A549 (cell line): ENCODE measurements at regions not wholly inside any gene's neighbourhood (a gene's known extent, or its start where the extent isn't known, plus 50 kb on each side); places are given as distances from the start of the nearest gene placed in this dataset.

ENCODE experiments used
- ATAC-seq, 2 experiments: fragments of 200-7000 bp in 1 of 2; fragments of >200 bp in 1 of 2; cut with Nextera tagmentation in 1 of 2; cut with Tn5 transposase in 1 of 2; 3 replicates each; pipeline versions ENCODE4 v1.8.0 to v1.9.1; 2018 to 2020; ENCODE audit warnings: mild to moderate bottlenecking in 1 of 2, moderate library complexity in 1 of 2
- CTCF ChIA-PET: fragments of 300-600 bp; sonication (Branson Sonifier 250); formaldehyde crosslinking; extraction: SDS; loops from one replicate; lab custom pipeline; 2021; ENCODE audit warnings: antibody characterized with exemption, inconsistent platforms; lab: Yijun Ruan, JAX
- POLR2A ChIA-PET: fragments of 350-600 bp; formaldehyde crosslinking; extraction: SDS; loops from one replicate; lab custom pipeline; 2021; ENCODE audit warnings: antibody characterized with exemption, inconsistent platforms; lab: Yijun Ruan, JAX
- DNase-seq, 2 experiments: peaks; one replicate each; pipeline versions ENCODE4 v3.0.0 to v3.0.0-alpha.2; 2011 to 2016; ENCODE audit warnings: low read depth in 1 of 2, low spot score in 1 of 2
- FAIRE-seq: peaks from 2 replicates; lab custom pipeline; 2011; peaks lifted over from hg19 to GRCh38; lab: Jason Lieb, UNC
- H3K27ac ChIP-seq, 2 experiments: fragments of >200 bp; sonication (Bioruptor Twin); formaldehyde crosslinking; 3 replicates each; pipeline ENCODE4 v1.5.1; 2016 to 2017
- H3K4me1 ChIP-seq: fragments of >200 bp; sonication (Bioruptor Twin); formaldehyde crosslinking; 3 replicates; pipeline ENCODE4 v1.6.1; 2016
- H3K4me2 ChIP-seq: fragments of >200 bp; sonication (Bioruptor Twin); formaldehyde crosslinking; 3 replicates; pipeline ENCODE4 v1.6.1; 2016
- H3K4me3 ChIP-seq: fragments of >200 bp; sonication (Bioruptor Twin); formaldehyde crosslinking; 3 replicates; pipeline ENCODE4 v1.5.1; 2016
- H3K9me3 ChIP-seq: fragments of >200 bp; sonication (Bioruptor Twin); formaldehyde crosslinking; 3 replicates; pipeline ENCODE4 v1.6.1; 2016
- ATOH8 ChIP-seq: fragments of 250-450 bp; sonication (Bioruptor Pico); IDR thresholded peaks from 2 replicates; pipeline ENCODE4 v1.5.0; 2020; ENCODE audit warnings: low read depth, mild to moderate bottlenecking, moderate library complexity
- BCL3 ChIP-seq: fragments of >200 bp; sonication (Bioruptor Twin); formaldehyde crosslinking; IDR thresholded peaks from 3 replicates; pipeline ENCODE4 v1.6.1; 2016
- BHLHE40 ChIP-seq: IDR thresholded peaks from 2 replicates; pipeline ENCODE4 v1.6.1; 2012; ENCODE audit warnings: low read depth, low read length, inconsistent platforms
- CEBPB ChIP-seq, 2 experiments: fragments of >200 bp in 1 of 2; sonication (Bioruptor Twin) in 1 of 2; formaldehyde crosslinking in 1 of 2; IDR thresholded peaks; 2 replicates each; pipeline ENCODE4 v1.6.1; 2012 to 2016
- CHD4 ChIP-seq: fragments of 200-600 bp; sonication (generic); IDR thresholded peaks from 2 replicates; pipeline ENCODE4 v1.6.1; 2016; ENCODE audit warnings: antibody characterized with exemption, mild to moderate bottlenecking, borderline replicate concordance
- EHF ChIP-seq: fragments of 250-450 bp; sonication (Bioruptor Pico); IDR thresholded peaks from 2 replicates; pipeline ENCODE4 v1.5.0; 2020; ENCODE audit warnings: mild to moderate bottlenecking
- EHMT2 ChIP-seq: fragments of 200-600 bp; sonication (generic); IDR thresholded peaks from 2 replicates; pipeline ENCODE4 v1.6.1; 2016; ENCODE audit warnings: antibody characterized with exemption, low read depth, mild to moderate bottlenecking, moderate library complexity
- ESRRA ChIP-seq: fragments of 150-350 bp; IDR thresholded peaks from 2 replicates; pipeline ENCODE4 v1.6.1; 2014; ENCODE audit warnings: mild to moderate bottlenecking, low read length, borderline replicate concordance
- FOXS1 ChIP-seq: fragments of 250-450 bp; sonication (Bioruptor Pico); IDR thresholded peaks from 2 replicates; pipeline ENCODE4 v1.5.0; 2020; ENCODE audit warnings: mild to moderate bottlenecking, moderate library complexity
- HDAC2 ChIP-seq: fragments of 200-600 bp; sonication (generic); IDR thresholded peaks from 2 replicates; pipeline ENCODE4 v1.6.1; 2016
- HES2 ChIP-seq: fragments of >200 bp; sonication (Bioruptor Twin); formaldehyde crosslinking; IDR thresholded peaks from 2 replicates; pipeline ENCODE4 v1.6.1; 2016
- HOXA7 ChIP-seq: fragments of 250-450 bp; sonication (Bioruptor Pico); IDR thresholded peaks from 2 replicates; pipeline ENCODE4 v1.5.0; 2020; ENCODE audit warnings: mild to moderate bottlenecking, moderate library complexity
- HOXB13 ChIP-seq: fragments of 250-450 bp; sonication (Bioruptor Pico); IDR thresholded peaks from 2 replicates; pipeline ENCODE4 v1.5.0; 2020; ENCODE audit warnings: low read depth, mild to moderate bottlenecking, moderate library complexity
- JUN ChIP-seq, 2 experiments: fragments of >200 bp; sonication (Bioruptor Twin); formaldehyde crosslinking; IDR thresholded peaks; 2 replicates in 1 of 2; 3 replicates in 1 of 2; pipeline ENCODE4 v1.6.1; 2016 to 2017
- JUNB ChIP-seq: fragments of >200 bp; sonication (Bioruptor Twin); formaldehyde crosslinking; IDR thresholded peaks from 2 replicates; pipeline ENCODE4 v1.6.1; 2016
- MAZ ChIP-seq: fragments of 150-350 bp; IDR thresholded peaks from 2 replicates; pipeline ENCODE4 v1.6.1; 2014; ENCODE audit warnings: antibody characterized with exemption, low read depth, low read length, borderline replicate concordance
- NR3C1 ChIP-seq: fragments of >200 bp; sonication (Bioruptor Twin); formaldehyde crosslinking; IDR thresholded peaks from 3 replicates; pipeline ENCODE4 v1.6.1; 2017
- RARB ChIP-seq: fragments of 250-450 bp; sonication (Bioruptor Pico); IDR thresholded peaks from 2 replicates; pipeline ENCODE4 v1.8.0; 2021; ENCODE audit warnings: mild to moderate bottlenecking, moderate library complexity
- RCOR1 ChIP-seq: fragments of 150-350 bp; IDR thresholded peaks from 2 replicates; pipeline ENCODE4 v1.6.1; 2014; ENCODE audit warnings: antibody characterized with exemption, low read length, low read depth
- RFX5 ChIP-seq: fragments of 450-650 bp; IDR thresholded peaks from 2 replicates; pipeline ENCODE4 v1.7.1; 2014; ENCODE audit warnings: antibody characterized with exemption, mild to moderate bottlenecking, moderate library complexity
- SMC3 ChIP-seq: fragments of >200 bp; sonication (Bioruptor Twin); formaldehyde crosslinking; IDR thresholded peaks from 3 replicates; pipeline ENCODE4 v1.6.1; 2018; ENCODE audit warnings: inconsistent platforms
- SREBF2 ChIP-seq: fragments of 450-650 bp; IDR thresholded peaks from 2 replicates; pipeline ENCODE4 v1.6.1; 2014; ENCODE audit warnings: mild to moderate bottlenecking, moderate library complexity
- TFCP2L1 ChIP-seq: fragments of 250-450 bp; sonication (Bioruptor Pico); IDR thresholded peaks from 2 replicates; pipeline ENCODE4 v1.5.0; 2021; ENCODE audit warnings: mild to moderate bottlenecking
- TP53 ChIP-seq: fragments of 250-450 bp; sonication (Bioruptor Pico); IDR thresholded peaks from 2 replicates; pipeline ENCODE4 v1.5.0; 2021; ENCODE audit warnings: mild to moderate bottlenecking, moderate library complexity
- ZFP36 ChIP-seq: fragments of 450-650 bp; IDR thresholded peaks from 2 replicates; pipeline ENCODE4 v1.6.1; 2014; ENCODE audit warnings: borderline replicate concordance; ENCODE audit not compliant: partially characterized antibody
- ZNF302 ChIP-seq: fragments of 250-450 bp; sonication (Bioruptor Pico); IDR thresholded peaks from 2 replicates; pipeline ENCODE4 v1.9.0; 2021; ENCODE audit warnings: inconsistent platforms, mild to moderate bottlenecking, moderate library complexity
- ZSCAN20 ChIP-seq: fragments of 250-450 bp; sonication (Bioruptor Pico); IDR thresholded peaks from 2 replicates; pipeline ENCODE4 v1.8.0; 2022; ENCODE audit warnings: mild to moderate bottlenecking, moderate library complexity
- WGBS: methylation state at CpG from one replicate; pipeline ENCODE4 v1.1.6; 2017; ENCODE audit errors: missing lambda C conversion rate; 5-methylcytosine and 5-hydroxymethylcytosine counted together

- ChIA-PET CTCF (no interaction called here), POLR2A (no interaction called here)
- no peak for DNase-seq
- H3K4me1 ChIP-seq = no peaks in the 10 kb centered on the region
- ATAC-seq = no peak
- no peak overlapping the region for H3K4me2 ChIP-seq
- FAIRE-seq = no peak
- H3K4me3 ChIP-seq = no peak overlapping the region
- 35% methylated on average over 3 of the region's 3 CpGs for WGBS
- H3K9me3 ChIP-seq = no peaks in the 10 kb centered on the region
- H3K27ac ChIP-seq = no peak overlapping the region
- no peak for TF ChIP-seq RARB (CRISPR knock-in tag)
- TF ChIP-seq BHLHE40 = no peak
- TF ChIP-seq SMC3 = no peak
- TF ChIP-seq RCOR1 = no peak
- TF ChIP-seq RFX5 = no peak
- no peak for TF ChIP-seq JUNB
- TF ChIP-seq TP53 (CRISPR knock-in tag) = no peak
- TF ChIP-seq ZNF302 = no peak
- no peak for TF ChIP-seq HOXB13 (CRISPR knock-in tag)
- no peak for TF ChIP-seq EHF (CRISPR knock-in tag)
- no peak for TF ChIP-seq BCL3
- no peak for TF ChIP-seq CHD4
- TF ChIP-seq ZFP36 = no peak
- TF ChIP-seq CEBPB (IDR thresholded peaks at IDR 0.05) = no peak
- TF ChIP-seq JUN (IDR thresholded peaks at IDR 0.05) = no peak
- no peak for TF ChIP-seq ZSCAN20 (CRISPR knock-in tag)
- no peak for TF ChIP-seq TFCP2L1 (CRISPR knock-in tag)
These were observed 540.3 kb downstream of the BCL11B start for GRCh38 chr14:98731701-98732100.

GRCh38 chr14:98733536-98733935 is 538.5 kb downstream of the BCL11B start:
- H3K27ac ChIP-seq = no peak overlapping the region
- H3K9me3 ChIP-seq = no peaks in the 10 kb centered on the region
- POLR2A ChIA-PET = no interaction called here
- no peak for ATAC-seq
- no peak for FAIRE-seq
- no peak for DNase-seq
- H3K4me3 ChIP-seq = no peak overlapping the region
- CTCF ChIA-PET = no interaction called here
- TF ChIP-seq NR3C1 (no peak), ESRRA (no peak), ATOH8 (CRISPR knock-in tag) (no peak), FOXS1 (CRISPR knock-in tag) (no peak), ZNF302 (no peak)
- no peak overlapping the region for H3K4me2 ChIP-seq
- H3K4me1 ChIP-seq = no peaks in the 10 kb centered on the region
- 15% methylated on average over 3 of the region's 3 CpGs for WGBS

- DNase-seq (no peak), FAIRE-seq (no peak), ATAC-seq (no peak)
- CTCF ChIA-PET = interaction anchor here (0.6 kb wide), 1 partner anchor 586 kb away, joined by 3 read pairs; no protein-coding TSS in a partner anchor
- Histone ChIP-seq H3K4me1 (no peaks in the 10 kb centered on the region), H3K9me3 (no peaks in the 10 kb centered on the region), H3K27ac (no peak overlapping the region), H3K4me2 (no peak overlapping the region), H3K4me3 (no peak overlapping the region)
- WGBS = 42% methylated on average over 11 of the region's 11 CpGs
- no peak for TF ChIP-seq HOXA7
- no peak for TF ChIP-seq EHMT2
- TF ChIP-seq HES2 = no peak
- no peak for TF ChIP-seq MAZ
- no peak for TF ChIP-seq ZNF302
- TF ChIP-seq JUN (IDR thresholded peaks at IDR 0.05) = no peak
- TF ChIP-seq SREBF2 = no peak
- TF ChIP-seq HDAC2 = no peak
- POLR2A ChIA-PET = no interaction called here
These were observed 535.2 kb downstream of the BCL11B start for GRCh38 chr14:98736701-98737338.
